HEK293 (cell line): ENCODE measurements at regions not wholly inside any gene's neighbourhood (a gene's known extent, or its start where the extent isn't known, plus 50 kb on each side); places are given as distances from the start of the nearest gene placed in this dataset.

ENCODE experiments used
- CTCF ChIA-PET: fragments of 350-600 bp; formaldehyde crosslinking; extraction: SDS; loops from one replicate; lab custom pipeline; 2021; ENCODE audit warnings: antibody characterized with exemption; lab: Yijun Ruan, JAX
- POLR2A ChIA-PET: fragments of 300-600 bp; formaldehyde crosslinking; extraction: SDS; loops from one replicate; lab custom pipeline; 2020; ENCODE audit warnings: antibody characterized with exemption, inconsistent platforms; lab: Yijun Ruan, JAX
- H3K27ac ChIP-seq: fragments of 200-500 bp; sonication (Bioruptor generic); 2 replicates; pipeline ENCODE4 v1.5.1; 2014; ENCODE audit warnings: low read depth, low read length, control low read depth, inconsistent platforms; ENCODE audit errors: extremely low read depth
- H3K36me3 ChIP-seq, 2 experiments: fragments of 200-500 bp in 1 of 2; sonication (Bioruptor generic) in 1 of 2; 1 replicate in 1 of 2; 2 replicates in 1 of 2; pipeline ENCODE4 v1.5.1; 2014 to 2017; ENCODE audit warnings: inconsistent platforms in 2 of 2, low read length in 2 of 2; ENCODE audit not compliant: control insufficient read depth in 2 of 2, insufficient read depth in 1 of 2
- H3K4me1 ChIP-seq: fragments of 200-500 bp; sonication (Bioruptor generic); 2 replicates; pipeline ENCODE4 v1.5.1; 2014; ENCODE audit warnings: mild to moderate bottlenecking, low read length, inconsistent platforms; ENCODE audit not compliant: control insufficient read depth, insufficient read depth
- H3K4me3 ChIP-seq: 2 replicates; pipeline ENCODE4 v1.5.1; 2011; ENCODE audit warnings: low read depth, mild to moderate bottlenecking, control low read depth, low read length, moderate library complexity
- H3K9me3 ChIP-seq: fragments of 200-500 bp; sonication (Bioruptor generic); 2 replicates; pipeline ENCODE4 v1.5.1; 2014; ENCODE audit warnings: low read depth, low read length, inconsistent platforms; ENCODE audit not compliant: control insufficient read depth, insufficient read depth
- HOXA7 ChIP-seq: sonication (generic); formaldehyde crosslinking; IDR thresholded peaks from 2 replicates; pipeline ENCODE4 v1.8.1; 2022; ENCODE audit warnings: missing genetic modification reagents, borderline replicate concordance
- KLF16 ChIP-seq: fragments of 450-650 bp; formaldehyde crosslinking; IDR thresholded peaks from 2 replicates; pipeline ENCODE4 v1.5.1; 2017; ENCODE audit warnings: missing biosample characterization, missing genetic modification characterization
- KLF8 ChIP-seq: fragments of 450-650 bp; formaldehyde crosslinking; IDR thresholded peaks from 2 replicates; pipeline ENCODE4 v1.5.1; 2016; ENCODE audit warnings: missing biosample characterization, missing genetic modification characterization
- SP3 ChIP-seq: fragments of 450-650 bp; formaldehyde crosslinking; IDR thresholded peaks from 2 replicates; pipeline ENCODE4 v1.5.1; 2016; ENCODE audit warnings: missing biosample characterization, missing genetic modification characterization
- YY2 ChIP-seq: fragments of 450-650 bp; formaldehyde crosslinking; IDR thresholded peaks from 2 replicates; pipeline ENCODE4 v1.5.1; 2016; ENCODE audit warnings: missing biosample characterization, missing genetic modification characterization
- ZFHX2 ChIP-seq: fragments of 450-650 bp; formaldehyde crosslinking; conservative IDR thresholded peaks from 2 replicates; pipeline ENCODE4 v1.5.1; 2016; ENCODE audit warnings: missing biosample characterization, missing genetic modification characterization
- ZNF138 ChIP-seq: fragments of 450-650 bp; formaldehyde crosslinking; IDR thresholded peaks from 2 replicates; pipeline ENCODE4 v1.5.1; 2016; ENCODE audit warnings: missing biosample characterization, missing genetic modification characterization, borderline replicate concordance
- ZNF169 ChIP-seq: fragments of 450-650 bp; formaldehyde crosslinking; IDR thresholded peaks from 2 replicates; pipeline ENCODE4 v1.5.1; 2016; ENCODE audit warnings: missing biosample characterization, missing genetic modification characterization
- ZNF239 ChIP-seq: fragments of 450-650 bp; formaldehyde crosslinking; IDR thresholded peaks from 2 replicates; pipeline ENCODE4 v1.5.1; 2016; ENCODE audit warnings: missing biosample characterization, missing genetic modification characterization
- ZNF24 ChIP-seq: fragments of 450-650 bp; formaldehyde crosslinking; IDR thresholded peaks from 2 replicates; pipeline ENCODE4 v1.5.1; 2016; ENCODE audit warnings: missing biosample characterization, missing genetic modification characterization
- ZNF571 ChIP-seq: fragments of 450-650 bp; formaldehyde crosslinking; IDR thresholded peaks from 2 replicates; pipeline ENCODE4 v1.5.0; 2017; ENCODE audit warnings: missing biosample characterization, missing genetic modification characterization
- ZNF600 ChIP-seq: fragments of 450-650 bp; formaldehyde crosslinking; IDR thresholded peaks from 2 replicates; pipeline ENCODE4 v1.5.1; 2016; ENCODE audit warnings: missing biosample characterization, missing genetic modification characterization
- ZNF658 ChIP-seq: fragments of 450-650 bp; formaldehyde crosslinking; IDR thresholded peaks from 2 replicates; pipeline ENCODE4; 2016; ENCODE audit warnings: missing biosample characterization, missing genetic modification characterization
- ZNF837 ChIP-seq: fragments of 450-650 bp; formaldehyde crosslinking; IDR thresholded peaks from 2 replicates; pipeline ENCODE4 v1.5.1; 2016; ENCODE audit warnings: missing biosample characterization, missing genetic modification characterization
- TF ChIP-seq, protein P1 (sequence below): fragments of 450-650 bp; formaldehyde crosslinking; IDR thresholded peaks from 2 replicates; pipeline ENCODE4 v1.5.1; 2016; ENCODE audit warnings: missing biosample characterization, missing genetic modification characterization
- TF ChIP-seq, protein P2 (sequence below): fragments of 450-650 bp; formaldehyde crosslinking; IDR thresholded peaks from 2 replicates; pipeline ENCODE4 v1.5.1; 2016; ENCODE audit warnings: missing biosample characterization, missing genetic modification characterization, low read depth
- TF ChIP-seq, protein P3 (sequence below): fragments of 450-650 bp; formaldehyde crosslinking; optimal IDR thresholded peaks from 2 replicates; pipeline ENCODE3; 2016; ENCODE audit warnings: missing biosample characterization, mild to moderate bottlenecking, missing genetic modification characterization
- TF ChIP-seq, protein P4 (sequence below): fragments of 450-650 bp; formaldehyde crosslinking; IDR thresholded peaks from 2 replicates; pipeline ENCODE4 v1.5.1; 2017; ENCODE audit warnings: missing biosample characterization, missing genetic modification characterization
- TF ChIP-seq, protein P5 (sequence below): fragments of 450-650 bp; formaldehyde crosslinking; IDR thresholded peaks from 2 replicates; pipeline ENCODE4 v1.5.1; 2016; ENCODE audit warnings: missing biosample characterization, missing genetic modification characterization, borderline replicate concordance

DNA sequence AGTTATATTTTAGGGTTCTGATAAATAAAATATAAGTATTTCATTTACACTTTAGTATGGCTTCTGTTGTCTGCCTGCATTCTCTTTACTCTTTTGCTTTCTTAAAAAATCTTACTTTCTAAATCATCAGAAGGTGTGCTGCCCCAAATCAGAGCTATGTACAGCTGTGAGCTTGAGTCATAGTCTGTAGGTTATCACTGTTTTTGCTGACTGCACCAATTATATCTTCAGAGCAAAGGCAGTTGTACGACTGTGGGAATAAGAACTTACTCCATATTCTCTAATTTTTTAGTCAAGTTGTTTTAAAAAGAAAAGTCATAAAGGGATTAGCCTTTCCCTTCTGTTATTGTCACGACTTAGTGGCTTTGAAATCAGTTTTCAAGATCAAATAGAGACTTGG lies 1649.0 kb downstream of the HACE1 start:
- no peak overlapping the region for H3K27ac ChIP-seq
- H3K4me3 ChIP-seq: no peak overlapping the region
- POLR2A ChIA-PET: no interaction called here
- TF ChIP-seq KLF16: no peak
- no peak for TF ChIP-seq SP3 (tag by site-specific recombination)
- no peak for TF ChIP-seq ZNF837 (tag by site-specific recombination)
- no peak for TF ChIP-seq ZNF658 (tag by site-specific recombination)
- TF ChIP-seq ZNF138 (tag by site-specific recombination): no peak
- TF ChIP-seq, protein P1, sequence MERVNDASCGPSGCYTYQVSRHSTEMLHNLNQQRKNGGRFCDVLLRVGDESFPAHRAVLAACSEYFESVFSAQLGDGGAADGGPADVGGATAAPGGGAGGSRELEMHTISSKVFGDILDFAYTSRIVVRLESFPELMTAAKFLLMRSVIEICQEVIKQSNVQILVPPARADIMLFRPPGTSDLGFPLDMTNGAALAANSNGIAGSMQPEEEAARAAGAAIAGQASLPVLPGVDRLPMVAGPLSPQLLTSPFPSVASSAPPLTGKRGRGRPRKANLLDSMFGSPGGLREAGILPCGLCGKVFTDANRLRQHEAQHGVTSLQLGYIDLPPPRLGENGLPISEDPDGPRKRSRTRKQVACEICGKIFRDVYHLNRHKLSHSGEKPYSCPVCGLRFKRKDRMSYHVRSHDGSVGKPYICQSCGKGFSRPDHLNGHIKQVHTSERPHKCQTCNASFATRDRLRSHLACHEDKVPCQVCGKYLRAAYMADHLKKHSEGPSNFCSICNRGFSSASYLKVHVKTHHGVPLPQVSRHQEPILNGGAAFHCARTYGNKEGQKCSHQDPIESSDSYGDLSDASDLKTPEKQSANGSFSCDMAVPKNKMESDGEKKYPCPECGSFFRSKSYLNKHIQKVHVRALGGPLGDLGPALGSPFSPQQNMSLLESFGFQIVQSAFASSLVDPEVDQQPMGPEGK (tag by site-specific recombination): no peak
- TF ChIP-seq, protein P2, sequence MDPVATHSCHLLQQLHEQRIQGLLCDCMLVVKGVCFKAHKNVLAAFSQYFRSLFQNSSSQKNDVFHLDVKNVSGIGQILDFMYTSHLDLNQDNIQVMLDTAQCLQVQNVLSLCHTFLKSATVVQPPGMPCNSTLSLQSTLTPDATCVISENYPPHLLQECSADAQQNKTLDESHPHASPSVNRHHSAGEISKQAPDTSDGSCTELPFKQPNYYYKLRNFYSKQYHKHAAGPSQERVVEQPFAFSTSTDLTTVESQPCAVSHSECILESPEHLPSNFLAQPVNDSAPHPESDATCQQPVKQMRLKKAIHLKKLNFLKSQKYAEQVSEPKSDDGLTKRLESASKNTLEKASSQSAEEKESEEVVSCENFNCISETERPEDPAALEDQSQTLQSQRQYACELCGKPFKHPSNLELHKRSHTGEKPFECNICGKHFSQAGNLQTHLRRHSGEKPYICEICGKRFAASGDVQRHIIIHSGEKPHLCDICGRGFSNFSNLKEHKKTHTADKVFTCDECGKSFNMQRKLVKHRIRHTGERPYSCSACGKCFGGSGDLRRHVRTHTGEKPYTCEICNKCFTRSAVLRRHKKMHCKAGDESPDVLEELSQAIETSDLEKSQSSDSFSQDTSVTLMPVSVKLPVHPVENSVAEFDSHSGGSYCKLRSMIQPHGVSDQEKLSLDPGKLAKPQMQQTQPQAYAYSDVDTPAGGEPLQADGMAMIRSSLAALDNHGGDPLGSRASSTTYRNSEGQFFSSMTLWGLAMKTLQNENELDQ (tag by site-specific recombination): no peak
- TF ChIP-seq, protein P3, sequence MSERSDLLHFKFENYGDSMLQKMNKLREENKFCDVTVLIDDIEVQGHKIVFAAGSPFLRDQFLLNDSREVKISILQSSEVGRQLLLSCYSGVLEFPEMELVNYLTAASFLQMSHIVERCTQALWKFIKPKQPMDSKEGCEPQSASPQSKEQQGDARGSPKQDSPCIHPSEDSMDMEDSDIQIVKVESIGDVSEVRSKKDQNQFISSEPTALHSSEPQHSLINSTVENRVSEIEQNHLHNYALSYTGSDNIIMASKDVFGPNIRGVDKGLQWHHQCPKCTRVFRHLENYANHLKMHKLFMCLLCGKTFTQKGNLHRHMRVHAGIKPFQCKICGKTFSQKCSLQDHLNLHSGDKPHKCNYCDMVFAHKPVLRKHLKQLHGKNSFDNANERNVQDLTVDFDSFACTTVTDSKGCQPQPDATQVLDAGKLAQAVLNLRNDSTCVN (tag by site-specific recombination): no peak
- TF ChIP-seq YY2 (tag by site-specific recombination): no peak
- TF ChIP-seq, protein P4, sequence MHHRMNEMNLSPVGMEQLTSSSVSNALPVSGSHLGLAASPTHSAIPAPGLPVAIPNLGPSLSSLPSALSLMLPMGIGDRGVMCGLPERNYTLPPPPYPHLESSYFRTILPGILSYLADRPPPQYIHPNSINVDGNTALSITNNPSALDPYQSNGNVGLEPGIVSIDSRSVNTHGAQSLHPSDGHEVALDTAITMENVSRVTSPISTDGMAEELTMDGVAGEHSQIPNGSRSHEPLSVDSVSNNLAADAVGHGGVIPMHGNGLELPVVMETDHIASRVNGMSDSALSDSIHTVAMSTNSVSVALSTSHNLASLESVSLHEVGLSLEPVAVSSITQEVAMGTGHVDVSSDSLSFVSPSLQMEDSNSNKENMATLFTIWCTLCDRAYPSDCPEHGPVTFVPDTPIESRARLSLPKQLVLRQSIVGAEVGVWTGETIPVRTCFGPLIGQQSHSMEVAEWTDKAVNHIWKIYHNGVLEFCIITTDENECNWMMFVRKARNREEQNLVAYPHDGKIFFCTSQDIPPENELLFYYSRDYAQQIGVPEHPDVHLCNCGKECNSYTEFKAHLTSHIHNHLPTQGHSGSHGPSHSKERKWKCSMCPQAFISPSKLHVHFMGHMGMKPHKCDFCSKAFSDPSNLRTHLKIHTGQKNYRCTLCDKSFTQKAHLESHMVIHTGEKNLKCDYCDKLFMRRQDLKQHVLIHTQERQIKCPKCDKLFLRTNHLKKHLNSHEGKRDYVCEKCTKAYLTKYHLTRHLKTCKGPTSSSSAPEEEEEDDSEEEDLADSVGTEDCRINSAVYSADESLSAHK (tag by site-specific recombination): no peak
- no peak for TF ChIP-seq HOXA7
- no peak for TF ChIP-seq ZFHX2 (tag by site-specific recombination)
- no peak for TF ChIP-seq ZNF239 (tag by site-specific recombination)
- no peak for TF ChIP-seq ZNF600
- no peak for TF ChIP-seq ZNF571 (tag by site-specific recombination)
- no peak for TF ChIP-seq ZNF169 (tag by site-specific recombination)
- TF ChIP-seq, protein P5, sequence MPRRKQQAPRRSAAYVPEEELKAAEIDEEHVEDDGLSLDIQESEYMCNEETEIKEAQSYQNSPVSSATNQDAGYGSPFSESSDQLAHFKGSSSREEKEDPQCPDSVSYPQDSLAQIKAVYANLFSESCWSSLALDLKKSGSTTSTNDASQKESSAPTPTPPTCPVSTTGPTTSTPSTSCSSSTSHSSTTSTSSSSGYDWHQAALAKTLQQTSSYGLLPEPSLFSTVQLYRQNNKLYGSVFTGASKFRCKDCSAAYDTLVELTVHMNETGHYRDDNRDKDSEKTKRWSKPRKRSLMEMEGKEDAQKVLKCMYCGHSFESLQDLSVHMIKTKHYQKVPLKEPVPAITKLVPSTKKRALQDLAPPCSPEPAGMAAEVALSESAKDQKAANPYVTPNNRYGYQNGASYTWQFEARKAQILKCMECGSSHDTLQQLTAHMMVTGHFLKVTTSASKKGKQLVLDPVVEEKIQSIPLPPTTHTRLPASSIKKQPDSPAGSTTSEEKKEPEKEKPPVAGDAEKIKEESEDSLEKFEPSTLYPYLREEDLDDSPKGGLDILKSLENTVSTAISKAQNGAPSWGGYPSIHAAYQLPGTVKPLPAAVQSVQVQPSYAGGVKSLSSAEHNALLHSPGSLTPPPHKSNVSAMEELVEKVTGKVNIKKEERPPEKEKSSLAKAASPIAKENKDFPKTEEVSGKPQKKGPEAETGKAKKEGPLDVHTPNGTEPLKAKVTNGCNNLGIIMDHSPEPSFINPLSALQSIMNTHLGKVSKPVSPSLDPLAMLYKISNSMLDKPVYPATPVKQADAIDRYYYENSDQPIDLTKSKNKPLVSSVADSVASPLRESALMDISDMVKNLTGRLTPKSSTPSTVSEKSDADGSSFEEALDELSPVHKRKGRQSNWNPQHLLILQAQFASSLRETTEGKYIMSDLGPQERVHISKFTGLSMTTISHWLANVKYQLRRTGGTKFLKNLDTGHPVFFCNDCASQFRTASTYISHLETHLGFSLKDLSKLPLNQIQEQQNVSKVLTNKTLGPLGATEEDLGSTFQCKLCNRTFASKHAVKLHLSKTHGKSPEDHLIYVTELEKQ (tag by site-specific recombination): no peak
- TF ChIP-seq KLF8: no peak
- no peak for TF ChIP-seq ZNF24
- TF ChIP-seq, all 188 proteins: peak for 0
- CTCF ChIA-PET: interaction anchor here (0.6 kb wide), 1 partner anchor 1371 kb away, joined by 3 read pairs; no protein-coding TSS in a partner anchor
- Histone ChIP-seq H3K9me3 (no peaks in the 10 kb centered on the region), H3K4me1 (no peaks in the 10 kb centered on the region), H3K36me3 (no peaks in the 10 kb centered on the region)
